ENCODE measurements at regions not wholly inside any gene's neighbourhood (a gene's known extent, or its start where the extent isn't known, plus 50 kb on each side); places are given as distances from the start of the nearest gene placed in this dataset.

DNA sequence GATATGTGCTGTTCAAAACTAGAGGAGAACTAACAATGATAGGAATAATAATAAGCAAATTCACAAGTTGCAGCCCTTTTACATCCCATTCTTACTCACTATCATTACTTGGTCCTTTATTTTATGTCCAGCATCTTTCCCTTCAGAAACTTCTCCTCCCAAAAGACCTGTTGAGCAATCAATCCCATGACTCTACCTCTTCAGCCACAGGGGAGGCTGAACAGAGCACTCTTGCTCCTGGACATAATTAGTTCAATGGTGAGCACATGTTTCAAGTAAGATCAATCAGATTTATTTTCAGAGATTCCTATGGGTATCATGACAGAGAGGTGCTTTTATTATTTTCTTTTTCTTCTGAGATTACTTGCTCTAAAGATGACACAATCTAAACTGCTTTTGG lies 260.0 kb downstream of the COG6 start:
- TF ChIP-seq, protein P1, sequence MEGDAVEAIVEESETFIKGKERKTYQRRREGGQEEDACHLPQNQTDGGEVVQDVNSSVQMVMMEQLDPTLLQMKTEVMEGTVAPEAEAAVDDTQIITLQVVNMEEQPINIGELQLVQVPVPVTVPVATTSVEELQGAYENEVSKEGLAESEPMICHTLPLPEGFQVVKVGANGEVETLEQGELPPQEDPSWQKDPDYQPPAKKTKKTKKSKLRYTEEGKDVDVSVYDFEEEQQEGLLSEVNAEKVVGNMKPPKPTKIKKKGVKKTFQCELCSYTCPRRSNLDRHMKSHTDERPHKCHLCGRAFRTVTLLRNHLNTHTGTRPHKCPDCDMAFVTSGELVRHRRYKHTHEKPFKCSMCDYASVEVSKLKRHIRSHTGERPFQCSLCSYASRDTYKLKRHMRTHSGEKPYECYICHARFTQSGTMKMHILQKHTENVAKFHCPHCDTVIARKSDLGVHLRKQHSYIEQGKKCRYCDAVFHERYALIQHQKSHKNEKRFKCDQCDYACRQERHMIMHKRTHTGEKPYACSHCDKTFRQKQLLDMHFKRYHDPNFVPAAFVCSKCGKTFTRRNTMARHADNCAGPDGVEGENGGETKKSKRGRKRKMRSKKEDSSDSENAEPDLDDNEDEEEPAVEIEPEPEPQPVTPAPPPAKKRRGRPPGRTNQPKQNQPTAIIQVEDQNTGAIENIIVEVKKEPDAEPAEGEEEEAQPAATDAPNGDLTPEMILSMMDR (IDR thresholded peaks at IDR 0.05): no peak
- Histone ChIP-seq H3K27ac (no peak overlapping the region), H3K9me3 (no peaks in the 10 kb centered on the region), H3K4me1 (peaks cover 0 to 21% (median 6%) of the 10 kb centered on the region in 9 donors), H3K36me3 (no peaks in the 10 kb centered on the region), H3K4me3 (no peak overlapping the region), H3K27me3 (no peaks in the 10 kb centered on the region)
- ATAC-seq: no peak
- intact Hi-C loops (cut with DNase I): loop anchor here in 1 of 10 donors (10.0 kb wide), 1 partner anchor 111 kb away; no protein-coding TSS in a partner anchor
- DNase-seq: no peak

DNA sequence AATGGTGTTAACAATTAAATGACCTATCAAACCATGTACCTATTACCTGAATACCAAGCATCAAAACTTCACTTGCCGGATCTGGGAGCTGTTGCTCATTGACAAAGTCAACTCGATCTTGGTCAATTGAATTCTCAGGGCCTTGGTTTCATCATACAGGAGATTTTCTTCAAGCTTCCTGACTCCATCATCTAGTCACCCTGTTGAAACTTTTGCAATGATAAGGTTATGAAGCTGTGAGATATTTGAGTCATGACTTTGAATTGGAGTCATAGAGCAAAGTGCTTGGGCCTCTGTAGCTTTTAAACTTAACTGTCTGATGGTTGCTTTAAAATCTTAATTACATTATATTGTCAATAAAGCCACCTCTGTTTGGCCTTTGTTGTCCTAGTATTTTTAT lies 260.9 kb downstream of the COG6 start:
- TF ChIP-seq, protein P1 (IDR thresholded peaks at IDR 0.05): no peak
- intact Hi-C loops (cut with DNase I): loop anchor here in 1 of 10 donors (10.0 kb wide), 1 partner anchor 112 kb away; no protein-coding TSS in a partner anchor
- Histone ChIP-seq H3K9me3 (peaks cover 0 to 4% (median 0%) of the 10 kb centered on the region in 11 donors), H3K36me3 (no peaks in the 10 kb centered on the region), H3K27me3 (no peaks in the 10 kb centered on the region), H3K4me3 (no peak overlapping the region), H3K27ac (no peak overlapping the region), H3K4me1 (peaks cover 0 to 12% (median 6%) of the 10 kb centered on the region in 9 donors)
- DNase-seq: no peak
- ATAC-seq: no peak
- 96 to 99% methylated on average over 2 of the region's 2 CpGs for WGBS, 2 donors

DNA sequence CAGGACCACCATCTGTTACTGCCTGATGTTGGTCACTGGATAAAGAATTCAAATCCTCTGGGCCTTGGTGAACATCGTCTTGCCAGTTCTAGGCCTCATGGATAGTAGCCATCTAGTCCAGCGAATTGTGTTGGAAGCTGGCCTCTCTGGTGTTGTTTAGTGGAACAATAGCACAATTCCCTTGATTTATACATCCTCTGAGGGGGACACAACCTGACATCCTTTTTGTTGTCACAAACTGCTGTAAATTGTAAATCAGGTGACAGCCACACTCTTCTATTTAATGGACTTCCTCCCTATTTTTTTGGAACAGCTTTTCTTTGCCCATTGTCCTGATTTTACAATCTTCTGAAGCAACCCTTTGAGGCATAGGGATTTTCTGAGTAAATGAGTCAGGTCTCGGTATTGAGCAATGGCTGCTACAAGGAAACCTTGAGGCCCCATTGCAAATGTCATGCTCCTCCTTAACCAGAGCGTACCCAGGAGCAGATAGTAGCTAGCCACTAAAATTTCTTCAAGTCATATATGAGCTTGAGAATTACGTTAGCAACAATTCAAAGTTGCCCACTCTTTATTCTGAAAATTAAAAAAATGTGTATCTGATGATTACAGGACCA lies 263.3 kb downstream of the COG6 start:
- Histone ChIP-seq H3K27me3 (no peaks in the 10 kb centered on the region), H3K36me3 (no peaks in the 10 kb centered on the region), H3K9me3 (peaks cover 0 to 23% (median 3%) of the 10 kb centered on the region in 11 donors), H3K4me3 (no peak overlapping the region), H3K4me1 (peaks cover 0 to 10% (median 4%) of the 10 kb centered on the region in 9 donors), H3K27ac (no peak overlapping the region)
- WGBS, 2 donors: 83 to 89% methylated on average over 5 of the region's 5 CpGs
- no peak for DNase-seq
- ATAC-seq: peak in 1 of 8 donors; percentile 73
- TF ChIP-seq, protein P1 (IDR thresholded peaks at IDR 0.05): no peak
- intact Hi-C loops (cut with DNase I): loop anchor here in 1 of 10 donors (10.0 kb wide), 1 partner anchor 114 kb away; no protein-coding TSS in a partner anchor

DNA sequence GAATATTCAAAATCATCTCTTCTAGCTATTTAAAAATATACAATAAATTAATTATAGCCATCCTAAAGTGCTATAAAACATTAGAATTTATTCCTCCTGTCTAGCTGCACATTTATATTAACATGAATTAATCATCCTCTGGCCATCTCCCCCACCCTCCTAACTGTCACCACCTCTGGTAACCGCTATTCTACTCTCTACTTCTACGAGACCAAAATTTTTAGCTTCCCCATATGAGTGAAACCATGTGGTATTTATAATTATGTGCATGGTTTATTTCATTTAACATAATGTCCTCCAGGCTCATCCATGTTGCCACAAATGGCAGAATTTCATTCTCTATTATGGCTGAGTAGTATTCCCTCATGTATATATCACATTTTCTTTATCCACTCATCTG lies 265.2 kb downstream of the COG6 start:
- ATAC-seq (no peak), DNase-seq (no peak)
- intact Hi-C loops (cut with DNase I): no loop called here
- TF ChIP-seq, protein P1 (IDR thresholded peaks at IDR 0.05): no peak
- H3K4me1 ChIP-seq: no peaks in the 10 kb centered on the region
- H3K4me3 ChIP-seq: no peak overlapping the region
- WGBS, 2 donors: 88 to 89% methylated on average over 2 of the region's 2 CpGs
- H3K36me3 ChIP-seq: no peaks in the 10 kb centered on the region
- no peaks in the 10 kb centered on the region for H3K27me3 ChIP-seq
- H3K27ac ChIP-seq: no peak overlapping the region
- H3K9me3 ChIP-seq: peaks cover 0 to 42% (median 8%) of the 10 kb centered on the region in 11 donors

Data from heart right ventricle (tissue), 16 donors.